ENCODE measurements at regions not wholly inside any gene's neighbourhood (a gene's known extent, or its start where the extent isn't known, plus 50 kb on each side); places are given as distances from the start of the nearest gene placed in this dataset.

DNA sequence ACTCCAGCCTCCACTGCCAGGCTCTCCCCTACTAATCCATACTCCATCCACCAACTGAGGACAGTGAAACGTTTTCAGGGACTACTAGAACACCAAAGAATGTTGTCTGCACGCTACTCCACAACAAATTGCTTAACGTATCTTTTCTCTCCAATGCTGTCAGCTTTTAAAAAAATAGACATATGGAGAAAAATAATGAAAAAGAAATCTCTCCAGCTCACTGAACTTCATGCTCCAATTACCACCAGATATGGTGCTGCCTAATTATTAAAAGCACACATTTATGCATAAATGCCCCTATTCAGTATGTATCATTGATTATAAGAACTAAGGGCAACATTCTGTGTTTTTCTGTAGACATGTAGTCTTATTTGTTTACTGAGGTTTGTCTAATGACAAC lies 672.2 kb upstream of the ANO3 start:
- no peak for DNase-seq
- TF ChIP-seq POLR2A (IDR thresholded peaks at IDR 0.05), result no peak
- TF ChIP-seq, protein P1, sequence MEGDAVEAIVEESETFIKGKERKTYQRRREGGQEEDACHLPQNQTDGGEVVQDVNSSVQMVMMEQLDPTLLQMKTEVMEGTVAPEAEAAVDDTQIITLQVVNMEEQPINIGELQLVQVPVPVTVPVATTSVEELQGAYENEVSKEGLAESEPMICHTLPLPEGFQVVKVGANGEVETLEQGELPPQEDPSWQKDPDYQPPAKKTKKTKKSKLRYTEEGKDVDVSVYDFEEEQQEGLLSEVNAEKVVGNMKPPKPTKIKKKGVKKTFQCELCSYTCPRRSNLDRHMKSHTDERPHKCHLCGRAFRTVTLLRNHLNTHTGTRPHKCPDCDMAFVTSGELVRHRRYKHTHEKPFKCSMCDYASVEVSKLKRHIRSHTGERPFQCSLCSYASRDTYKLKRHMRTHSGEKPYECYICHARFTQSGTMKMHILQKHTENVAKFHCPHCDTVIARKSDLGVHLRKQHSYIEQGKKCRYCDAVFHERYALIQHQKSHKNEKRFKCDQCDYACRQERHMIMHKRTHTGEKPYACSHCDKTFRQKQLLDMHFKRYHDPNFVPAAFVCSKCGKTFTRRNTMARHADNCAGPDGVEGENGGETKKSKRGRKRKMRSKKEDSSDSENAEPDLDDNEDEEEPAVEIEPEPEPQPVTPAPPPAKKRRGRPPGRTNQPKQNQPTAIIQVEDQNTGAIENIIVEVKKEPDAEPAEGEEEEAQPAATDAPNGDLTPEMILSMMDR (IDR thresholded peaks at IDR 0.05), result no peak
- Histone ChIP-seq H3K36me3 (replicated peaks in 1 of 2) (no peaks in the 10 kb centered on the region), H3K9me3 (replicated peaks in 1 of 3) (no peaks in the 10 kb centered on the region), H3K4me3 (no peak overlapping the region), H3K4me1 (replicated peaks in 1 of 2) (no peaks in the 10 kb centered on the region), H3K27me3 (no peaks in the 10 kb centered on the region), H3K27ac (no peak overlapping the region)
- intact Hi-C loops (cut with DNase I), result no loop called here
- WGBS, 4 donors, result 59 to 71% (median 66%) methylated on average over 3 of the region's 3 CpGs

DNA sequence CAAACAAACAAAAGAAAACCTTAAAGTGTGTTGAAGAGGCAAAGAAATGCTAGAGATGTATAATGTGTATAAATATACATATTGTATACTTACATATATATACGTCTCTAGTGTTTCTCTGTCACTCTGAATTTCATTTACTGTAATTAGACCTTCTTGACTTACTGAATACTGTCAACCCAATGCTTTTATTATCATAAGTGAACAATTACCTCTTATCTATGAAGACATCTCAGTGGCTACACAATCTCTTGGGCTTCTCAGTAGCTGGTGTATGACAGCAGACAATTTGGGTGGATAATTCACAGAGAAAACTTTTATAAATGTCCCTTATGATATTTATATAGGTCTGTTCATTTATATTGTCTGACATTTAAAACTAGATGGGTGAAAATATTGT lies 664.1 kb upstream of the ANO3 start:
- Histone ChIP-seq H3K4me3 (no peak overlapping the region), H3K36me3 (replicated peaks in 1 of 2) (no peaks in the 10 kb centered on the region), H3K27ac (no peak overlapping the region), H3K9me3 (replicated peaks in 1 of 3) (no peaks in the 10 kb centered on the region), H3K27me3 (no peaks in the 10 kb centered on the region), H3K4me1 (replicated peaks in 1 of 2) (no peaks in the 10 kb centered on the region)
- no peak for DNase-seq
- intact Hi-C loops (cut with DNase I), result no loop called here
- WGBS, 4 donors, result 70 to 83% (median 77%) methylated on average over 1 of the region's 1 CpG
- TF ChIP-seq POLR2A (IDR thresholded peaks at IDR 0.05), result no peak
- TF ChIP-seq, protein P1 (IDR thresholded peaks at IDR 0.05), result no peak

DNA sequence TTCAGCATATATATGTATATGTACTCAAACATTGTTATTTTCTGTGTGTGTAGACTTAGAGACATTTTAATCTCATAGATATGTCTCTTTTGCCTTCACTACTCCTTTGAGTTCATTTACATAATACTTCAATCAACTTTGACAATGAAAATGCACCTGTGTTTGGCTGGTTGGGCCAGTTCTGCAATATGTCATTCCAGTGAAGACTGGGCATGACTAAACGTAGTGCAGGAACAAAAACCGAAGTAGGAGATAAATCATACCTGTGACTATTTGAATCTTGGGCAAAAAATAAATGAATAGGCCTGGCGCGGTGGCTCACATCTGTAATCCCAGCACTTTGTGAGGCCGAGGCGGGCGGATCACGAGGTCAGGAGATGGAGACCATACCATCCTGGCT lies 640.0 kb upstream of the ANO3 start:
- 87 to 90% (median 88%) methylated on average over 8 of the region's 8 CpGs for WGBS, 4 donors
- no peak for DNase-seq

DNA sequence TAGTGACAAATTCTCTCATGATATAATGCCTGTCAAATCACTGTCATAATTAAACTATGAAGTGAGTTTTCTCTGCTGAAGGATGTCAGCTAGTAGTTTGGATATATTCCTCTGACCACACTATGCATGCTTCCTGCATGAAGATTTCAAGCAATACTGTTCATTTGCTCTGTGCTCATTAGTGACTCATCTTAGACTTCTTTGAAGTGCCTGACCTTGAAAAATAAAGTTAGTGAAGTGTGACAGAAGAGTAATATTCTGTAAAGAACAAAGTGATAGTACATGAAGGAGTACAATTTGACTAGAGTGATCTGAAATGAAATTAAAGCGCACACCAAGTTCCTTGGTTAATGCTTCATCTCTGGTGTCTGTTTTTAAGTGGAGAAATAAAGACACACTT lies 629.5 kb upstream of the ANO3 start:
- no peaks in the 10 kb centered on the region for H3K36me3 ChIP-seq (replicated peaks in 1 of 2)
- intact Hi-C loops (cut with DNase I), result no loop called here
- no peak overlapping the region for H3K27ac ChIP-seq
- no peak for DNase-seq
- no peak overlapping the region for H3K4me3 ChIP-seq
- no peaks in the 10 kb centered on the region for H3K9me3 ChIP-seq (replicated peaks in 1 of 3)
- H3K4me1 ChIP-seq (replicated peaks in 1 of 2), result no peaks in the 10 kb centered on the region
- H3K27me3 ChIP-seq, result no peaks in the 10 kb centered on the region
- TF ChIP-seq, protein P1 (IDR thresholded peaks at IDR 0.05), result no peak
- no peak for TF ChIP-seq POLR2A (IDR thresholded peaks at IDR 0.05)
- 90 to 95% (median 91%) methylated on average over 1 of the region's 1 CpG for WGBS, 4 donors

More for the DNA sequence above, 640.0 kb upstream of the ANO3 start:
- intact Hi-C loops (cut with DNase I), result no loop called here
- no peaks in the 10 kb centered on the region for H3K27me3 ChIP-seq
- H3K36me3 ChIP-seq (replicated peaks in 1 of 2), result no peaks in the 10 kb centered on the region
- no peaks in the 10 kb centered on the region for H3K4me1 ChIP-seq (replicated peaks in 1 of 2)
- H3K4me3 ChIP-seq, result no peak overlapping the region
- H3K27ac ChIP-seq, result no peak overlapping the region
- TF ChIP-seq, protein P1 (IDR thresholded peaks at IDR 0.05), result no peak
- TF ChIP-seq POLR2A (IDR thresholded peaks at IDR 0.05), result no peak
- no peaks in the 10 kb centered on the region for H3K9me3 ChIP-seq (replicated peaks in 1 of 3)

Data from adrenal gland (tissue), 9 donors.